SK-N-MC (cell line): ENCODE measurements at regions not wholly inside any gene's neighbourhood (a gene's known extent, or its start where the extent isn't known, plus 50 kb on each side); places are given as distances from the start of the nearest gene placed in this dataset.

Source experiments
- DNase-seq: peaks from one replicate; pipeline ENCODE4 v3.0.0-alpha.2; 2011; ENCODE audit warnings: low read depth, low spot score
- H3K27ac ChIP-seq: fragments of 200-600 bp; sonication (generic); 2 replicates; pipeline ENCODE4 v1.5.1; 2016; ENCODE audit warnings: mixed run types
- H3K36me3 ChIP-seq: fragments of 200-600 bp; sonication (generic); 2 replicates; pipeline ENCODE4 v1.6.1; 2017; ENCODE audit warnings: antibody characterized with exemption, low read length, mixed read lengths; ENCODE audit not compliant: insufficient read depth
- H3K4me3 ChIP-seq: fragments of 200-600 bp; sonication (generic); 2 replicates; pipeline ENCODE4 v1.5.1; 2016
- H3K9ac ChIP-seq: fragments of 200-600 bp; sonication (generic); 2 replicates; pipeline ENCODE4 v1.8.0; 2017; ENCODE audit warnings: mixed run types, mixed read lengths; ENCODE audit not compliant: insufficient read length
- H3K9me3 ChIP-seq: fragments of 200-600 bp; sonication (generic); 2 replicates; pipeline ENCODE4 v1.6.1; 2017; ENCODE audit warnings: low read depth, mild to moderate bottlenecking, antibody characterized with exemption, low read length, moderate library complexity, mixed read lengths
- EZH2 ChIP-seq: fragments of 200-600 bp; sonication (generic); IDR thresholded peaks from one replicate; pipeline ENCODE4 v1.6.1; 2017; ENCODE audit warnings: antibody characterized with exemption
- FOXP2 ChIP-seq: optimal IDR thresholded peaks from 2 replicates; pipeline ENCODE3; 2011; ENCODE audit warnings: mild to moderate bottlenecking, moderate library complexity; ENCODE audit not compliant: insufficient read depth; ENCODE audit errors: extremely low read length, control extremely low read depth
- POLR2AphosphoS5 ChIP-seq: IDR thresholded peaks from 2 replicates; pipeline ENCODE4 v1.6.1; 2012; ENCODE audit warnings: mild to moderate bottlenecking, low read depth, low read length, borderline replicate concordance

- no peak for DNase-seq
- Histone ChIP-seq H3K27ac (no peak overlapping the region), H3K9me3 (no peaks in the 10 kb centered on the region), H3K9ac (no peak overlapping the region), H3K4me3 (no peak overlapping the region), H3K36me3 (no peaks in the 10 kb centered on the region)
- TF ChIP-seq POLR2AphosphoS5 (no peak), EZH2 (no peak)
Measured at GRCh38 chr20:48571949-48572847, 255.6 kb downstream of the PREX1 start.

GRCh38 chr20:48569679-48570078 is 258.1 kb downstream of the PREX1 start:
- no peak overlapping the region for H3K27ac ChIP-seq
- H3K36me3 ChIP-seq, result no peaks in the 10 kb centered on the region
- no peak overlapping the region for H3K9ac ChIP-seq
- H3K9me3 ChIP-seq, result no peaks in the 10 kb centered on the region
- TF ChIP-seq EZH2, result no peak
- TF ChIP-seq FOXP2, result no peak
- TF ChIP-seq POLR2AphosphoS5, result no peak
- H3K4me3 ChIP-seq, result no peak overlapping the region
- DNase-seq, result no peak

- Histone ChIP-seq H3K9me3 (no peaks in the 10 kb centered on the region), H3K9ac (no peak overlapping the region), H3K36me3 (no peaks in the 10 kb centered on the region), H3K4me3 (no peak overlapping the region), H3K27ac (no peak overlapping the region)
- TF ChIP-seq EZH2, result no peak
- TF ChIP-seq POLR2AphosphoS5, result no peak
- no peak for TF ChIP-seq FOXP2
- DNase-seq, result no peak
Measured at GRCh38 chr20:48568520-48568919, 259.3 kb downstream of the PREX1 start.

GRCh38 chr20:48567145-48567544 is 260.7 kb downstream of the PREX1 start:
- no peak for DNase-seq
- H3K4me3 ChIP-seq, result no peak overlapping the region
- H3K9me3 ChIP-seq, result no peaks in the 10 kb centered on the region
- H3K27ac ChIP-seq, result no peak overlapping the region
- TF ChIP-seq EZH2 (no peak), POLR2AphosphoS5 (no peak), FOXP2 (no peak)
- no peaks in the 10 kb centered on the region for H3K36me3 ChIP-seq
- no peak overlapping the region for H3K9ac ChIP-seq

- no peak overlapping the region for H3K27ac ChIP-seq
- no peak overlapping the region for H3K4me3 ChIP-seq
- H3K9me3 ChIP-seq, result no peaks in the 10 kb centered on the region
- TF ChIP-seq EZH2 (no peak), POLR2AphosphoS5 (no peak), FOXP2 (no peak)
- no peaks in the 10 kb centered on the region for H3K36me3 ChIP-seq
- no peak overlapping the region for H3K9ac ChIP-seq
- DNase-seq, result no peak
Measured at GRCh38 chr20:48564982-48565539, 262.7 kb downstream of the PREX1 start.

GRCh38 chr20:48563191-48563870 is 264.5 kb downstream of the PREX1 start:
- DNase-seq, result no peak
- Histone ChIP-seq H3K9me3 (no peaks in the 10 kb centered on the region), H3K4me3 (no peak overlapping the region), H3K36me3 (no peaks in the 10 kb centered on the region), H3K9ac (no peak overlapping the region), H3K27ac (no peak overlapping the region)
- TF ChIP-seq POLR2AphosphoS5 (no peak), EZH2 (no peak), FOXP2 (no peak)

GRCh38 chr20:48562586-48563116 is 265.1 kb downstream of the PREX1 start:
- Histone ChIP-seq H3K9me3 (no peaks in the 10 kb centered on the region), H3K36me3 (no peaks in the 10 kb centered on the region), H3K9ac (no peak overlapping the region), H3K4me3 (no peak overlapping the region), H3K27ac (no peak overlapping the region)
- DNase-seq, result no peak
- TF ChIP-seq POLR2AphosphoS5 (no peak), EZH2 (no peak), FOXP2 (no peak)

GRCh38 chr20:48558906-48559305 is 268.9 kb downstream of the PREX1 start:
- Histone ChIP-seq H3K36me3 (no peaks in the 10 kb centered on the region), H3K9me3 (no peaks in the 10 kb centered on the region), H3K4me3 (no peak overlapping the region), H3K9ac (no peak overlapping the region), H3K27ac (no peak overlapping the region)
- no peak for TF ChIP-seq FOXP2
- no peak for TF ChIP-seq POLR2AphosphoS5
- TF ChIP-seq EZH2, result no peak
- DNase-seq, result no peak
